ENCODE measurements at regions not wholly inside any gene's neighbourhood (a gene's known extent, or its start where the extent isn't known, plus 50 kb on each side); places are given as distances from the start of the nearest gene placed in this dataset.

DNA sequence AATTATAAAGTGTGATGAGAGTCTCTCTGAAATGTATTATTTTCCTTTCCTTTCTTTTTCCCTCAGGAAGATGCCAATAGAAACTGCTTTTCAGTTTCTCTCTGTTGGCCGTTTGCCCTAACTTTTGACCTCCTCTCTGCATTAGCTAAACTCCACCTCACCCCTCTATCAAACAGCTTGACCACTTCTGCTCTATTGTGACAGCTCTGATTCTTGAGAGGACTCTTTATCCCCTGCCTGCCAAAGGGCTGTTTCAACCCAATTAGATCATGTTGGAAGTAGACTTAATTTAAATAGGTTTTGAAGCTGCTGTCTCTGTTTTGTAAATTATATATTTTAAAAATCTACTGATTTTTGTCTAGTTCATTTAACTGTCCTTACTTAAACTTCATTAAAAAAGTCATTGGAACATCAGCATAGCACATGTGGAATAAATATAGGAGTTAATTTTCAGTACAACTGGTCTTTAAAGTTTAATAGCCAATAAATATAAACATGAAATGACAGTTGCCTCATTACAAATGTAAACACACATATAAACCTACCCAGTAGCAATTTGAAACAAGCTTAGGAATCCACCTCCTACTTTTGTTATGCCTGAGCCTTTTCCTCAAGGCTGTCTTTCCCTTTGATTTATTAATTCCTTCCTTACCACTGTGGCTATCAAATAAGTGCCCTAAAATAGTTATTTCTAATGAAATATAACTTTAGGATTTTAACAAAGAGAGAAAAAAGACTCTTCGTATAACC lies 152.0 kb downstream of the CHRM3 start:
- no peak for DNase-seq (ENCODE audit: low spot score)

DNA sequence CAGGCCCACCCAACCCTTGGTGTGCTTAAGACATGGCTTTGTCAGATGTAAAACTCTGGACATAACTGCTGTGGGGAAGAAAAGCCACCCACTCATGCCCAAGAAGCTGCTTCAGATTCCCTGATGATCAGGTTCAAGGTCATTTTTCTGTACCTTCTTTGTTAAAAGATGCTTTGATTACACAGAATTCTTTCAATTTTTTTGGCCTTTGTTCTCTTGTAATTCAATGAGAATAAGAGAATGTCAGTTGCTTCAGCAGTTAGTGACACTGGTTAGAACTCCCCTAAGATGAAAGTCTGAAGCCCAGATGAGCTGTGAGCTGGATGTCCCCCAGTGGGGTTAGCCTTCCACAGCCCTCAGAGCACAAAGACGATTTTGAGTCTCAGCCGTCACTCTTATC lies 152.7 kb downstream of the CHRM3 start:
- DNase-seq (ENCODE audit: low spot score), result no peak

DNA sequence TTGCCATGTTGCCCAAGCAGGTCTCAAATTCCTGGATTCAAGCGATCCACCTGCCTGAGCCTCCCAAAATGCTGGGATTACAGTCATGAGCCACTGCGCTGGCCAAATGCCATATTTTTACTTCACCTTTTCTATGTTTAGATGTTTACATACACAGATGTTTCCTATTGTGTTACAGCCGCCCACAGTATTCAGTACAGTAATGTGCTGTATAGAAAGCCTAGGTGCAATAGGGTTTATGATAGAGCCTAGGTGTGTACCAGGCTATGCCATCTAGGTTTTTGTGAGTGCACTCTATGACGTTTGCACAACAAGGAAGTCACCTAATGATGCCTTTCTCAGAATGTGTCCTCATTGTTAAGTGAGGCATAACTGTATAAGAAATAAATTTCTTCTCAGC lies 153.4 kb downstream of the CHRM3 start:
- no peak for DNase-seq (ENCODE audit: low spot score)

DNA sequence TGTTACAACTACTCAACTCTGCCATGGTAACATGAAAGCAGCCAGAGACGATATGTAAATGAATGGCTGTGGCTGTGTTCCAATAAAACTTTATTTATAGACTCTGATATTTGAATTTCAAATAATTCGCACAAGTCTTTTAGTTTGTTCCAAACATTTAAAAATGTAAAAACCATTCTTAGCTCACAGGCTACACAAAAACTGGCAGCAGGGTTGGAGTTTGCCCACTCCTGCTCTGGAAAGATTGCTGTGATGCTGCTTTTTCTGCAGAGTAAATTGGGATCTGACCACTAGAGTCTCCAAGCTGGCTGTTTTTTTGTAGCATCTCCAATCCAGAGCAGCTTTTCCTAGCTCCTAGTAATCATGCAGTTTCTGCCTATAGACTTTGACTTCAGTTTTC lies 157.5 kb downstream of the CHRM3 start:
- DNase-seq (ENCODE audit: low spot score), result no peak

DNA sequence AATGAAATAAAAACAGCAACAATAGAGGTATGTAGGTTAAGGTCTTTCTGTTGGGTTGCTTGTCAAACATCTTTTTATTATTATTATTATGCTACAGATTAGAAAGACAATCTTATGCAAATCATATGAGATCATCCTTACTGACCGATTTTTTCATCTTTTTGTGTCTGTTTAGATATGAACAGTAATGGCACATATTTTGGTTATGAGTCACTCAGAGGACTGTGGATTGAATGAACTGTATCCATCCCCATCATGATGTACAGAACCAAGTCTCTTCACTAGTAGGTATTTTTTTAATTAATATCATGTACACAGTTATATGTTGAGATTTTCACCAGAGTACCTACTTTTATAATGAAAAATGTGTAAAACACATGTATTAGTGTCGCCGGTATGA lies 159.1 kb downstream of the CHRM3 start:
- DNase-seq (ENCODE audit: low spot score), result no peak

DNA sequence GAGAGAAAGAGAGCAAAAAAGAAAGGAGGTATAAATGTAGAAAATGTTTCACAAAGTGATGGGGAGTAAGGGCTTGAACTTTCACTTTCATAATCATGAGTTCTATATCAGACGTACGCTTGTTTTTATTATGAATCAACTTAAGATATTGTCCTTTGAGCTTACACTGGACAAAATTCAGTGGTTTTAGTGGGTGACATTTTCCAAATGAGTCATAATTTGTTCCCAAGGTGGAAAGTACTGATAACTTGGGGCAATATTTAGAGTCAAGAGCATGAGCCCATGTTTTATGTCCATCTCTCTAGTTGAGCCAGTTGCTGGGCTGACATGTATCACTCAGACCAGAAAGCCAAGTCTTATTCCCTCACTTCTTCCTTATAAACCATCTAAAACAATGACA lies 161.6 kb downstream of the CHRM3 start:
- no peak for DNase-seq (ENCODE audit: low spot score)

DNA sequence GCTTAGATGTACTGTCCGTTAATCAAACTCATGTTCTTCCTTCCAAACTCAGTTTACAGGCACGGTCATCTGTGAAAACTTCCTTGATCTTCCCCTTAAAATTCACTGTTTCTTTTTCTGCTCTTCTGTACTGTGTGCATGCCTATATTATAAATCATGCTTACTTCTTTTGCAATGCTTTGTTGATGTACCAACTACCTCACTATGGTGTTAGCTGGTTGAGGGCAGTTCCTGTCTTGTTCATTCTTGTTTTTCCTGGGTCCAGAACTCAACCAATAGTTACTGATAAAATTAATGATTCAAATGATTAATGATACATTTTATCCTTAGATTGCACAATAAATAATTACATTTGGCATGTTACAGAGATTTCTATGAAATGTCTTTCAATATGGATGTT lies 163.8 kb downstream of the CHRM3 start:
- DNase-seq (ENCODE audit: low spot score), result no peak

DNA sequence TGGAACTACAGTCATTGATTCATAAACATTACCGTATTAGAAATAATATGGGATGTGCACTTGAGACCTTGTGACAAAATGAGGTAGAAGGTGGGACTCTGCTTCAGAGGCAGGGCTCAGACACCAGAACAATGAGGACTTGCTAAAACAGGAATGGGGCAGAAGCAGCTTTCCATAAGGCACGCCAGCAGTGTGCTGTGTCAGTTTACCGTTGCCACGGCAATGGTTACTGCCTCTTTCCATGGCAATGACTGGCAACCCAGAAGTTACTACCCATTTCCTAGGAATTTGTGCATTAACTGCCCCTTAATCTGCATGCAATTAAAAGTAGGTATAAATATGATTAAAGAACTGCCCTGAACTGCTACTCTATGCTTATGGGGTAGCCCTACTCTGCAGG lies 169.0 kb downstream of the CHRM3 start:
- DNase-seq (ENCODE audit: low spot score), result no peak

DNA sequence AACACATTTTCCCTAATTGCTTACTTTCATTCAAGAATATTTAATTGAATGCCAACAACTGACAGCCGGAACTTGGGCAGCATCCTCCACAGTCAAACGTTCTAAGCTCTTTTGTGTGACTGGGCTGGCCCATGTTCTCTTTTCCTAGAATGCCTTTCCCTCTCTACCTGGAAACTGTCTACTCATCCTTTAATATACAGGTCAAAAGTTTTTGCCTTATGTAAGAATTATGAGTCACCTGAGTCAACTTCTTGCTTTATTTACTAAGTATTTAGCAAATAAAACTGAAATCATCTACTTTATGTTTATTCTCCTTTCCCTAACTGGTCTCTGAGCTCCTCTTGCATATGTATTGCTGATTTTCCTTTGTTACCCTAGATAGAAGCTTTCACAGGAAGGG lies 172.2 kb downstream of the CHRM3 start:
- no peak for DNase-seq (ENCODE audit: low spot score)

DNA sequence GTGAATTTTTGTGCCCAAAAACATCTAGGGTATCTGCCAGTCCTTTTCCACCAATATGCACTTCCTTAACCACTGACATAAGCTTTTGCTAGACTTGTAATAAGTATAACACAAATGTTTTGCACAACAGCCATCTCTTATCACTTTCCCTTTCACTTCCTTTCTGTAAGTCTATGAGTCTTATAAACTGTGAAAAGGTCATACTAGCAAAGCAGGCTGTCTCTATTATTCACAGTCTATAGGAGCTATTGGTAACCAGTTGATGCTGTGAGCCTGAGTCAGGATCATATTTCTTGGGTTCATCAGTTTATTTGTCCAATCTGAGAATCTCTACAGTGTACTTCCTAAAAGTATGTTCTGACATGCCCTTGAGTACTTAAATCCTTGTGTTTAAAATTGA lies 172.6 kb downstream of the CHRM3 start:
- no peak for DNase-seq (ENCODE audit: low spot score)

DNA sequence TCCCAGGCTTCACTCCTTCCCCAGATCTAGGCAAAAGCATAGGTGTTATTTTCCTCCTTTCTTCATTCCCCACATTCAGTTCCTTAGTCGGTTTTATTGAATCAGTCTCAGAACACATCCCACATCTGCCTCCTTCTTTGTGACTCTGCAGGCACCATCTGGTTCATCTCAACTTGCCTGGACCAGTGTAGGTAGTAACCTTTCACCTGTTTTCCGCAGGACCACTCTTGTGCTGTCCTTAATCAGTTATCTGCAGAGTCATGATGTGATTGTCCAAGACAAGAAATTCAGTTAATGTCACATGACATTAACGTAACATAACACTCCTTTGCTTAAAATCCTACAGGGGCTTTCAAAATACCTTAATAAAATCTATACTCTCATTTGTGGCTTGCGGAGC lies 174.6 kb downstream of the CHRM3 start:
- no peak for DNase-seq (ENCODE audit: low spot score)

DNA sequence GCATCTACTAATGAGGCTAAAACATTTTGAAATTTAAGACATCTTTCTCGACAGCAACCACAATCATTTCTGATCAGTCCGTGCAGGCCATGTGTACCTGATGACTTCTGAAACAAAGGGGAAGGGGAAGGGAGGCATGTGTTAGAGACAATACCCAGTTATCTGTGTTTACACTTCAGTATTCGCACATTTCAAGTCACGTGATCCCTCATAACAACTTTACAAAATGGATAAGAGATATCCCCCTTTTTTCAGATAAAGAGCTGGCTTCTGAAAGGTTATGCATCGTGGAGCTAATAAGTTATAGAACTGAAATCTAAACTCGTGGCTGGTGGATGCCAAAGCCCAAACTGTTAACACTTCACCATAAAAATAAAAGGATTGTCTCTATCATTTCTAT lies 175.7 kb downstream of the CHRM3 start:
- DNase-seq (ENCODE audit: low spot score), result no peak

DNA sequence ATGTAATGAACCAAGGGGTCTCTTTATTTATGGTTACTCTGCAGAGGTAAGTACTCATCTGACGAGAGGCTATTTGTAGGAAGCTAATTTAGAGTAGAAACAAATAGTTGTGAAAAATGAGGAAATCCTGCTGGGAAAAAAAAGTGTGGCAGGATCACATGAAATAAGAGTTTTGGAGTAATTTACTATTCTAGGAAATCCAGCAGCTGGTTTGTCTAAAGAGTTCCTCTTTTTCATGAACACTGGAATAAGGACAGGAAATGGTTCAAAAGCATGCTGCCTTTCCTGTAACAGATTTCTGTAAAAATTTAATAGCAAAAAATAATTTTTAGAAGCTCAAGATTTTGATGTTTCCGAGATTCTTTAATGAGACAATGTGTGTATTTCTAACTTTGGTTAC lies 177.3 kb downstream of the CHRM3 start:
- DNase-seq (ENCODE audit: low spot score), result no peak

DNA sequence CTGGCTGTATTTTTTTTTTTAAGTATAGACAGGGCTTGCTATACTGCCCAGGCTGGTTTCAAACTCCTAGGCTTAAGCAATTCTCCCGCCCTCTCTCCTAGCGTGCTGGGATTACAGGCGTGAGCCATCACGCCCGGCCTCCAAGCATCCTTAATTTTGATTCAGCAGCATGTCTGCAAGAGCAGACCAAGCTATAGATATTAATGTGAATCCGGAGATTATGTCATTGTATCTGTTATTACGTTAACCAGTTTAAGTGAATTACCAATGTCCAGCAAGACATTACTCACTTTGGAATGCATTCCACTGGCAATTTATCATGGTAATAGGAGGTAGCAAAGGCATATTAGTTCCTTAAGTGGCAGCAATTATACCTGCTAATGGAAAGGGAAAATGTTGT lies 179.7 kb downstream of the CHRM3 start:
- DNase-seq (ENCODE audit: low spot score), result no peak

DNA sequence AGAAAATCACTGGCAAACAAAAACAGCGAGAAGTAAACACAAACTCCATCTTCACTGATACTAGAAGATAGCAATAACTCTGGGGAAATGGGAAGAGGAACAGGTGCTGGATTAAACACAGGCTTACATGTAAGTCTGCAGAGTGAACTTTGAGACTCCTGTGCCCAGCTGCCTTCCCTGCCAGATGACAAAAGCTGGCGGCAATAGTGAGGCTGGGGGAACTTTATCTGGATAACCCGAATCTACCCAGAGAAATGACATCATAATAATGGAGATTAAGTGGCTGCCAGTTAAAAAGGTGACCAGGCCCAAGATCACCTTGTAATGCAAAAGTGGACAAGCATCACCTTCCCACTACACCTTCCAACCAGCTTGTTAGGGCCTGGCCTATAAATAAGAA lies 184.5 kb downstream of the CHRM3 start:
- no peak for DNase-seq (ENCODE audit: low spot score)

DNA sequence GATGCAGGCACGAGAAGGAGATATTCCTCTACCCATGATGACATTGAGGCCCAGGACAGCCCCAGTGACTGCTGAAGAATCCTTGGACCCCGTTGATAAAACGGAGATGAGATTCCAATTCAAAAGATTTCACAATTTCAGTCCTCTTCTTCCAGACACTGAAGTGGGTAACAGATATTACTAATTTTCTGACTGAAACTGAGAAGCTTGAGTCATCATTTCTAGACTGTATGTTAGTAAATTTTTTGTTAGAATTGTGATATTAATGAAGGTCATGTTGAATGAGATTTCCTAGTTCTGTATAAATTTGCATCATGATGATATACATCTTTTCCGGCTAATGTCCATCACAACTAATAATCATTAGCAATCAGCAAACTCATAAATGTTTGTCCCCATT lies 185.8 kb downstream of the CHRM3 start:
- no peak for DNase-seq (ENCODE audit: low spot score)

DNA sequence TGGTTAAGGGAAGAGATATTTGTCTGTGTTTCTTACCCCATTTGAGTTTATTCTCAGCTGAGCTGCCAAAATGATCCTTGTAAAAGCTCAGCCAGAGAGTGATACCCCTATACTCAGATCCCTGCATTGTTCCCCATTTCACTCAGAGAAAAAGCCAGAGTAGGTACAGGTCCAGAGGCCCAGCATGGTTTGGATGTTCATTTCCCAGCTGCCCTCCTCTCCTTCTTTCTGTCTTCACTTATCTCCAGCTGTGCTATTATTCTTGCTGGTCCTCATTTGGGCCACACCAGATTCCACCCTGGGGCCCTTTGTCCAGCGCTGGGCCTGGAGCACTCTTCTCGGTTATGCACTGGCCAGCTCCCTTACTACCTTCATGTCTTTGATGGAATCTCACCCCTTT lies 187.7 kb downstream of the CHRM3 start:
- no peak for DNase-seq (ENCODE audit: low spot score)

DNA sequence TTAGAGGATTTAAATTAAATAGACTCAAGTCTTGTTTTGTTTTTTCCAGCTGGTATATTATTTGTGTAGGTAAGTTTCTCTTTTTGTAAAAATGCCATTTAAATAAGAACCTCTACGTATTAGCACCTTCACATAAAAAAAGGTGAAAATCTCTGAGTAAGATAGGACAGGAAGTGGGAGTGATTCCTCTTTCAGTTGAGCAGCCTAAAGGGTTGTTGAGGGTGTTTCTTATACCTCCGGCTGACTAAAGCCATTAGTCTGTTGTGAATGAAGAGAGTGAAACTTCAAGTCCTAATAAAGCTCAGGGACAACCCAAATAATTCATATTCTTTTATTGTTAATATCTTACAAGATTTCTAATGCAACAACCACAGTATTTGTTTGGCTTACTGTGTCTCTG lies 188.7 kb downstream of the CHRM3 start:
- no peak for DNase-seq (ENCODE audit: low spot score)

DNA sequence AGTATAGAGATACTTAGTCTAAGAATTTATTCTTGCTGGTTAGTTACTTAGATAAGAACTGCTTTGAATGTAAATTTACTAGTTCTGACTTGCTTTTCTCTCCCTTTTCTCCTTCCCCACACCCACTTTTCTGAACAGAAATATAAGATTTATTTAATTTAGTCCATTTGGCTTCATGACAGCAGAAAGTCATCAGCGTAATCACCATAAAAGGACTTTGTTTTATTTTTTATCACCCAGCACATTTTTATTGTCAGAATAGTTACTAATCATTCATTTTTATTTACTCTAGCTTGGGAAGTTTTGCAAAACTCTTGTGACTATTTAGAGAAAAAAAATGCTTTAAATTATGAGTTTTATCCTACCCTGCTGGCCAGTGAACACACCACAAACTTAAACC lies 197.2 kb downstream of the CHRM3 start:
- no peak for DNase-seq (ENCODE audit: low spot score)

DNA sequence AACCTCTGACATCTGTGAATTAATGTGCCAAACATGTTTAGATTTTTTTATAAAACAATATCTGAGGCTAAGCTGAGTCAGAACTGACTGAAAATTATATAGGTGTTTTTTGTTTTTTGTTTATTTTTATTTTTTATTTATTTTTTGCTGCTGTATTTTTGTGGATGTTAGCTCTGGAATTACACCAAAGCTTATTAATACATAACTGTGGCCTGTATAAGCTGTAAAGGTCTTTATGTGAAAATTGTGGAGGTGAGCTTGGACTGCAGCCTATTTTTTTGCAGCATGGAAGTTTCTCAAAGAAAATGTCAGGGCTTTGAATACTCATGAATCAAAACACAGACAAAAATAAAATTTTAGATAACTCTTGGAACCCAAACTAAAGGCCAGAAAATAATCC lies 199.8 kb downstream of the CHRM3 start:
- DNase-seq (ENCODE audit: low spot score), result no peak

DNA sequence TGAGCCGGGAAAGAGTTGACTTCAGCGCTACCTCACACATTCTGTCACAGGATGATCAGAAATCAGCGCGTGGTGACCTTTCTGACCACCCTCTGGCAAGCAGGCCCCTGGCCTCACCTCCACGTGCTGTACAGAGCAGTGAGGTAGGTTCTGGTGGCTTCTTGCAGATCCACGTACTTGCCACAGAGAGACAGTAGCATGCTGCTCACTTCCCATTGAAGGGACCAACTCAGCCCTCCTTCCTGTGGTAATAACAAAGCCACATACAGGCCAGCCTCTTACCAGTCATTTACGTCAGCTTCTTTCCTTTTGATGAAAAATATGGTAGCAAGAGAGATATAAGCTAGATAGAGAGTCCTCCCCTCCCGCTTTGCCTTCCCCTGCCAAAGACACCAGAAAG lies 200.7 kb downstream of the CHRM3 start:
- no peak for DNase-seq (ENCODE audit: low spot score)

DNA sequence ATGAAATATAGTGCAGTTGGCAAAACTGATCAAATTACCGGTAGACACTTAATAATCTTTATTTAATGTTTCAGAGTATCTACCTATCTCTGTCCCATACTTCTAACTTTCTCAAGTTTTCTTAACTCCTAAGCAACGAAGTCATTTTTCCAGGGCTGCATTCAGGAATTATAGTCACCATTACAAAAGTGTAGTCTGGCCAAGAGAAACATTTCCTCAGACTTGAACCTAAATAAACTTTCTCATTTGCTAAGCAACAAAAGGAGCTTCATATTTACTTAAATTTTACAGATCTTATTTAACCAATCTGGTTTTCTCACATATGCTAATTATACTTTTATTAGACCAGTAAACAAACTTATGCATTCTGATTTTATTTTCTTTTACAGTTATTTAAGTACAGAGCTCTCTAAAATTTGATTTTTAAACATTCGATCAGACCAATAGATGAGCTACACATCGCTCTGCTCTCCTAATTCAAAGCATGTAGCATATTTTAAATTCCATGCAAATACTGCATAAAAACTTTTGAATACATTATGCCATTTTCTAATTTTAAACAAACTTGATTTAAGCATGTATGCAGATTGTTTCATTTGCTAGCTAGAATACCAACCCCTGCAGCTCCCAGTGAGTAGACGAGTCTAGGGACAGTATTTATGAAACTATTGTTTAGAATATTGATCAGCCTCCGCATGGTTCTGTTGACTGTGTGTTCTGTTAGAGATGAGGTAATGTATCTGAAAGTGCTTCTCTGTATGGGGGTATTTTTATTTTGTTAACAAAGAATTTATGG lies 201.4 kb downstream of the CHRM3 start:
- DNase-seq (ENCODE audit: low spot score), result no peak

DNA sequence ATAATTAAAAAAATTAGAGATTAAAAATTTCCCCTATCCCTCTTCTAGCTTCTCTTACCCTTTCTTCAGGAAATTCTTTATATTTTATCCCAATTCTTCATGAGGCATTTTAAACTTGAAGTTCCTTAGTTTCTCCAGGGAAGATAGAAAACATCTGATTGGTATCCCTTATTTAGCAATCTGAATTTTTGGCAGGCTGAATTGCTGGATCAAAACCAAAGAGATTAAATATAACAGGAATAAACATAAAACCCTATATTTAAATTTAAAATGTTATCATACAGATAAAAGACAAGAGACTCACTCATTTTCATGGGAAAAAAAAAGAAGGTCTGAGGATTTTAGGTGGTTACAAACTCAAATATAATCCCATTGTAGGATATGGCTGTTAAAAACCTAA lies 204.2 kb downstream of the CHRM3 start:
- DNase-seq (ENCODE audit: low spot score), result no peak

DNA sequence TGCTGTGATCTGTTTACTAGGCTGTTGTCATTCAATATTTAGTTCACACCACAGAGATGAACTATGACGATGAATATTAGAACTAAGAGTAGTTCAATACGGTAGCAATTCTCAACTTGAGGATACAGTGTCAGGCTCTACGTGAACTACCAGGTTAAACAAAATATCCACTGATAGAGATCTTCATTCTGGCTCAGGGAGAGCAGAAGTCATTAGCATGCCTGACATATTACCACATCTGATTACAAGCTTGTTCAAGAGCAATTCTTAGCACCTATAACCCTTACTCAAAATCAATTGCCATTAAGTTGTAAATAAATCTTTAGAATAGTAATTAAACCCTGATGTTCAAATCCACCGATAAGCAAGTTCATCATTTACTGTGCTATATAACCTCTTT lies 207.2 kb downstream of the CHRM3 start:
- no peak for DNase-seq (ENCODE audit: low spot score)

Data from RKO (cell line).